ENCODE measurements at regions not wholly inside any gene's neighbourhood (a gene's known extent, or its start where the extent isn't known, plus 50 kb on each side); places are given as distances from the start of the nearest gene placed in this dataset.

DNA sequence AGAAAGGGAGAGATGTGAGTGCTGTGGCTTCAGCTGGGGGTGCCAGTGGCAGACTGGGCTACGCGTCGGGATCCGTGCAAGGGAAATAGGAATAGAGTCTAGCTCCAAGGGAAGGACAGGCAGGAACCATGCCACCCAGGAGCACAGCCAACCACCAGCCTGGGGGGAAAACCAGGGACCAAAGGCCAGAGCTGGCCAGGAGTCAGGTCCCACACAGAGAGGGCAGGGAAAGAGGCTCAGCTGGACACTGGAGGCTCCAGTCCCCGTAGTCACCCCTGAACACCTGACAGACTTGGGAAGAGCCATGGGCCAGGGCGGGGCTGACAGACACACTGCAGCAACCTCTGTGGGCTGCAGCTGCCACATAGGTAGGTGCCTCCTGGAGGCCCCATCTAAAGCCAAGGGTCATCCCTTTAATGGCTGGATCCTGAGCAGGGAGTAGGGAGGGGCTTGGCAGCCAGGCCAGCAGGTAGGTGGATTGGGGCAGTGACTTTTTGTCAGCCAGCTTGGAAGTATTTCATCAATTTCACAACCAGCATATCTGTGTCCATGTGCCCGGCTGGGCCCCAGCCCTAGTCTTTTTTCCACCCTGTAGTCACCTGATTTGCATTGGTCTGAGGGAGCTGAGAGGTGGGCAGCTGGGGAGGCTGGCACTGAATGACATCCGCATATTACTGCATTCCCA, 163.2 kb downstream of the SH2D4B start:
- no peak for TF ChIP-seq POLR2A (IDR thresholded peaks at IDR 0.05)
- TF ChIP-seq, protein P1, sequence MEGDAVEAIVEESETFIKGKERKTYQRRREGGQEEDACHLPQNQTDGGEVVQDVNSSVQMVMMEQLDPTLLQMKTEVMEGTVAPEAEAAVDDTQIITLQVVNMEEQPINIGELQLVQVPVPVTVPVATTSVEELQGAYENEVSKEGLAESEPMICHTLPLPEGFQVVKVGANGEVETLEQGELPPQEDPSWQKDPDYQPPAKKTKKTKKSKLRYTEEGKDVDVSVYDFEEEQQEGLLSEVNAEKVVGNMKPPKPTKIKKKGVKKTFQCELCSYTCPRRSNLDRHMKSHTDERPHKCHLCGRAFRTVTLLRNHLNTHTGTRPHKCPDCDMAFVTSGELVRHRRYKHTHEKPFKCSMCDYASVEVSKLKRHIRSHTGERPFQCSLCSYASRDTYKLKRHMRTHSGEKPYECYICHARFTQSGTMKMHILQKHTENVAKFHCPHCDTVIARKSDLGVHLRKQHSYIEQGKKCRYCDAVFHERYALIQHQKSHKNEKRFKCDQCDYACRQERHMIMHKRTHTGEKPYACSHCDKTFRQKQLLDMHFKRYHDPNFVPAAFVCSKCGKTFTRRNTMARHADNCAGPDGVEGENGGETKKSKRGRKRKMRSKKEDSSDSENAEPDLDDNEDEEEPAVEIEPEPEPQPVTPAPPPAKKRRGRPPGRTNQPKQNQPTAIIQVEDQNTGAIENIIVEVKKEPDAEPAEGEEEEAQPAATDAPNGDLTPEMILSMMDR (IDR thresholded peaks at IDR 0.05) = no peak

Data from uterus (tissue), 2 donors.